ENCODE measurements at regions not wholly inside any gene's neighbourhood (a gene's known extent, or its start where the extent isn't known, plus 50 kb on each side); places are given as distances from the start of the nearest gene placed in this dataset.

DNA sequence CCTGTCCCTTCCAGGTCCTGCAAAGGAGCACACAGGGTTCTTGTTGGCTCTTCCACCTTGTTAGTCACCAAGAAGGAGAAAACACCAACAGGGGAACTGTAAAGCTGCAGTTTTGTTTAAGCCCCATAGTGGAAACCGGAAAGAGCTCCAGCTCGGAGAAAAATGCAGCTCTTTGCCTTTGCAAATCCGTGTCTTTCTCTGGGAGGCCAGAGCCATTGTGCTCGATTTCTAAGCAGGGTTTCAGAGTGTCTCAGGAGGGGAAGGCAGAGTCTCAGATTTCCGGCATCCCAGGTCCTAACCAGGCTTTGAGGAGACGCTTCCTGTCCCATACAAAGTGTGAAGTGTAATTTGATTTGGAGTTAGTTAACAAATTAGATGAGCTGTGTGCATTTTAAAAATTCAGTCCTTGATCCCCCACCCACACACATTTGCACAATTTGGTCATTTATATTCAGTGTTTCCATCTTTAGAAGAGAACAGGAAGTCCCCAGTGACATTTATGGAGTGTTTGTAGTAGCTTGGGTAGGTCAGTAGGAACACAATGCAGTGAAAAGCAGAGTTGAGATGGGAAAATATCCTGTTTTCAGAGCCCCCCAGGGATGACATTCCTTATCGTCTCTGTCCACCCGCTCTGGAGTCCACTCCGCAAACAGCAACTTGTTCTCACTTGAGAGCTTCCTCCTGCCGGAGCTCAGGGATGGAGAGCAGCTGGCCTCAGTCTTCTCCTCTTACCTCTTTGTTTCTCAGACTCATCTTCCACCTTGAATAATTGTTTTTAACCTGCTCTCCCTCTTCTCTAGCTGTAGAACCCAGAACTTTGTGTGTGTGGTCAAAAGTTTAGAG lies 331.9 kb downstream of the SEC14L1 start:
- H3K9ac ChIP-seq (ENCODE audit: low read length) = no peak overlapping the region
- no TSS peak for BruUV-seq (replicated peaks)
- peaks cover 53% of the 10 kb centered on the region for H3K4me1 ChIP-seq (ENCODE audit: insufficient read depth, low read length)
- H3K79me2 ChIP-seq (ENCODE audit: low read length) = peaks cover 87% of the 10 kb centered on the region
- peaks cover 23% of the 10 kb centered on the region for H3K36me3 ChIP-seq (ENCODE audit: low read depth, low read length)
- TF ChIP-seq EZH2 (IDR thresholded peaks at IDR 0.05; ENCODE audit: low read length, unreplicated experiment) (no peak), CTCF (conservative IDR thresholded peaks at IDR 0.05; ENCODE audit: low read depth, low read length) (no peak), EZH2phosphoT487 (IDR thresholded peaks at IDR 0.05; ENCODE audit: borderline replicate concordance, low read length) (no peak)
- ChIA-PET POLR2A (ENCODE audit: unreplicated experiment) (no interaction called here), CTCF (no interaction called here)
- intact Hi-C loops (cut with micrococcal nuclease) = no loop called here
- no peak overlapping the region for H3K4me2 ChIP-seq (ENCODE audit: low read length)
- no peak overlapping the region for H3K4me3 ChIP-seq (ENCODE audit: low read length)
- no peaks in the 10 kb centered on the region for H3K9me2 ChIP-seq (replicated peaks; ENCODE audit: low read length)
- peaks cover 6% of the 10 kb centered on the region for H3F3A ChIP-seq (ENCODE audit: low read length, unreplicated experiment)
- ATAC-seq = no peak
- H3K27me3 ChIP-seq (ENCODE audit: low read length) = no peaks in the 10 kb centered on the region
- H3K27ac ChIP-seq (ENCODE audit: low read length) = no peak overlapping the region
- peaks cover 20% of the 10 kb centered on the region; the same call in 1 of the 2 replicates for H4K20me1 ChIP-seq (ENCODE audit: low read length)
- no peak overlapping the region for H2AFZ ChIP-seq (ENCODE audit: low read length)
- no peak for DNase-seq
- H3K9me3 ChIP-seq (ENCODE audit: low read length) = no peaks in the 10 kb centered on the region

DNA sequence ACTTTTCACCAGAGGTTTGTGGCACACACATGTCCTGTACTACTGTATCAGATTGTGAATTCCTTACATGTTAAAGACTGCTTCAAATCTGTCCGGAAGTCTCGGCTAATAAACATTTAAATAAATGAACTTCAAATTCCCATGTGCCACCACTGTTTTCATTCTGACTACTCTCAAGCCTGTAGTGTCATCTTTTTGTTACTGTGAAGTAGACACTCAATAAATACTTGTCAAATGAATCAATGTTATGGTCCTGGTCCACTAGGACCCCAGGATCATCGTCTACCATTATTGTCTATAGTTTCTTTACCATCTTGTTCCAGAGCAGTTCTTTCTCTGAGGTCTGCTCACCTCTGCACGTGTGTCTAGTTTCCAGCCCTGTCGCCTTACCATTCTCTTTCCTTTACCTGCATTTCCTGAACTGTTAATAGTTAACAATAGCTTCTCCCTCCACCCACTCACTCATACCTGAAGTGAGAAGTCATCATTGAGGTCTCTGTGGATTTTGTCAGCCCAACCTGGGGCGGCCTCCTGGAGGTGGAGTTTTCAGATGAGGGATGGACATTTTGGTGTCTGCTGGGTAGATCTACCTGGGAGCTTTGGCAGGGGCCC lies 333.0 kb downstream of the SEC14L1 start:
- TF ChIP-seq EZH2 (IDR thresholded peaks at IDR 0.05; ENCODE audit: low read length, unreplicated experiment) = no peak
- no peak for TF ChIP-seq EZH2phosphoT487 (IDR thresholded peaks at IDR 0.05; ENCODE audit: borderline replicate concordance, low read length)
- no peak for TF ChIP-seq CTCF (conservative IDR thresholded peaks at IDR 0.05; ENCODE audit: low read depth, low read length)
- POLR2A ChIA-PET (ENCODE audit: unreplicated experiment) = no interaction called here
- no peak for ATAC-seq
- peaks cover 17% of the 10 kb centered on the region for H3K36me3 ChIP-seq (ENCODE audit: low read depth, low read length)
- peaks cover 18% of the 10 kb centered on the region; the same call in 1 of the 2 replicates for H4K20me1 ChIP-seq (ENCODE audit: low read length)
- BruUV-seq (replicated peaks) = no TSS peak
- no peak overlapping the region for H3K4me2 ChIP-seq (ENCODE audit: low read length)
- H3F3A ChIP-seq (ENCODE audit: low read length, unreplicated experiment) = peaks cover 6% of the 10 kb centered on the region
- H3K9me3 ChIP-seq (ENCODE audit: low read length) = no peaks in the 10 kb centered on the region
- H3K9ac ChIP-seq (ENCODE audit: low read length) = no peak overlapping the region
- H3K4me1 ChIP-seq (ENCODE audit: insufficient read depth, low read length) = peaks cover 60% of the 10 kb centered on the region
- no peak overlapping the region for H2AFZ ChIP-seq (ENCODE audit: low read length)
- CTCF ChIA-PET = no interaction called here
- no peaks in the 10 kb centered on the region for H3K9me2 ChIP-seq (replicated peaks; ENCODE audit: low read length)
- intact Hi-C loops (cut with micrococcal nuclease) = no loop called here
- peak; percentile 50 for DNase-seq
- no peaks in the 10 kb centered on the region for H3K27me3 ChIP-seq (ENCODE audit: low read length)
- peaks cover 91% of the 10 kb centered on the region for H3K79me2 ChIP-seq (ENCODE audit: low read length)
- no peak overlapping the region for H3K4me3 ChIP-seq (ENCODE audit: low read length)
- no peak overlapping the region for H3K27ac ChIP-seq (ENCODE audit: low read length)

Data from PC-3 (cell line).